Mesenchymal stem cell (in vitro differentiated cells and primary cell): ENCODE measurements at regions not wholly inside any gene's neighbourhood (a gene's known extent, or its start where the extent isn't known, plus 50 kb on each side); places are given as distances from the start of the nearest gene placed in this dataset.

Experiments used
- DNase-seq: peaks from one replicate; pipeline ENCODE4 v3.0.0-alpha.2; 2013
- H2AFZ ChIP-seq: one replicate; pipeline ENCODE4 v1.6.1; 2013; ENCODE audit warnings: low read depth, mild to moderate bottlenecking, control low read depth, inconsistent platforms, low read length, moderate library complexity
- H2AK5ac ChIP-seq: 2 replicates; pipeline ENCODE4 v1.6.1; 2013; ENCODE audit warnings: low read length, moderate library complexity, mild to moderate bottlenecking, inconsistent platforms; ENCODE audit not compliant: severe bottlenecking
- H2BK120ac ChIP-seq: one replicate; pipeline ENCODE4 v1.6.1; 2013; ENCODE audit warnings: low read depth, mild to moderate bottlenecking, inconsistent platforms, low read length, moderate library complexity
- H2BK12ac ChIP-seq, 2 experiments: one replicate each; pipeline ENCODE4 v1.6.1; 2013; ENCODE audit warnings: inconsistent platforms in 2 of 2, low read length in 2 of 2, mild to moderate bottlenecking in 2 of 2, moderate library complexity in 2 of 2, control low read depth in 1 of 2
- H2BK15ac ChIP-seq: one replicate; pipeline ENCODE4 v1.6.1; 2013; ENCODE audit warnings: mild to moderate bottlenecking, low read depth, inconsistent platforms; ENCODE audit not compliant: poor library complexity, severe bottlenecking
- H2BK5ac ChIP-seq: 2 replicates; pipeline ENCODE4 v1.6.1; 2013; ENCODE audit warnings: low read depth, mild to moderate bottlenecking, low read length, control low read depth, inconsistent platforms; ENCODE audit not compliant: poor library complexity, severe bottlenecking
- H3K14ac ChIP-seq, 2 experiments: one replicate each; pipeline ENCODE4 v1.6.1; 2013; ENCODE audit warnings: inconsistent platforms in 2 of 2, low read length in 2 of 2, control low read depth in 1 of 2, mild to moderate bottlenecking in 1 of 2, moderate library complexity in 1 of 2
- H3K18ac ChIP-seq, 2 experiments: one replicate each; pipeline ENCODE4 v1.6.1; 2013; ENCODE audit warnings: inconsistent platforms in 2 of 2, low read length in 2 of 2, control low read depth in 1 of 2, low read depth in 1 of 2, mild to moderate bottlenecking in 1 of 2
- H3K23ac ChIP-seq, 2 experiments: one replicate each; pipeline ENCODE4 v1.6.1; 2013; ENCODE audit warnings: inconsistent platforms in 2 of 2, low read length in 2 of 2, mild to moderate bottlenecking in 2 of 2, moderate library complexity in 2 of 2, control low read depth in 1 of 2
- H3K27ac ChIP-seq: 2 replicates; pipeline ENCODE4 v1.5.1; 2013; ENCODE audit warnings: mild to moderate bottlenecking, moderate library complexity, low read length, control low read depth, inconsistent platforms; ENCODE audit not compliant: poor library complexity, severe bottlenecking
- H3K27me3 ChIP-seq, 2 experiments: 2 replicates each; pipeline versions ENCODE4 v1.6.1 to v1.7.0; 2013; ENCODE audit warnings: low read length in 2 of 2, mild to moderate bottlenecking in 2 of 2, moderate library complexity in 2 of 2, control low read depth in 1 of 2, inconsistent platforms in 1 of 2; ENCODE audit not compliant: control insufficient read depth in 1 of 2, insufficient read depth in 1 of 2
- H3K36me3 ChIP-seq, 2 experiments: 2 replicates each; pipeline versions ENCODE4 v1.6.1 to v1.7.0; 2013; ENCODE audit warnings: low read length in 2 of 2, control low read depth in 1 of 2, inconsistent platforms in 1 of 2, low read depth in 1 of 2, mild to moderate bottlenecking in 1 of 2; ENCODE audit not compliant: insufficient read depth in 2 of 2, control insufficient read depth in 1 of 2
- H3K4ac ChIP-seq, 2 experiments: one replicate each; pipeline ENCODE4 v1.6.1; 2013; ENCODE audit warnings: inconsistent platforms in 2 of 2, low read length in 2 of 2, mild to moderate bottlenecking in 2 of 2, moderate library complexity in 2 of 2, control low read depth in 1 of 2, low read depth in 1 of 2
- H3K4me1 ChIP-seq: 2 replicates; pipeline ENCODE4 v1.6.1; 2013; ENCODE audit warnings: low read depth, low read length, control low read depth; ENCODE audit not compliant: control insufficient read depth, insufficient read depth
- H3K4me2 ChIP-seq: 2 replicates; pipeline ENCODE4 v1.6.1; 2013; ENCODE audit warnings: low read length, mild to moderate bottlenecking, inconsistent platforms; ENCODE audit not compliant: poor library complexity, severe bottlenecking
- H3K4me3 ChIP-seq, 2 experiments: 2 replicates each; pipeline versions ENCODE4 v1.5.1 to v1.7.0; 2013; ENCODE audit warnings: low read length in 2 of 2, mild to moderate bottlenecking in 2 of 2, control low read depth in 1 of 2, low read depth in 1 of 2; ENCODE audit not compliant: insufficient read depth in 1 of 2
- H3K79me1 ChIP-seq: replicated peaks from 2 replicates; pipeline ENCODE4 v1.6.1; 2013; ENCODE audit warnings: mild to moderate bottlenecking, control low read depth, low read length, inconsistent platforms; ENCODE audit not compliant: poor library complexity, severe bottlenecking
- H3K9ac ChIP-seq: 2 replicates; pipeline ENCODE4 v1.7.0; 2013; ENCODE audit warnings: mild to moderate bottlenecking, low read length, moderate library complexity
- H3K9me3 ChIP-seq: 2 replicates; pipeline ENCODE4 v1.7.0; 2013; ENCODE audit warnings: mild to moderate bottlenecking, low read length; ENCODE audit not compliant: control insufficient read depth
- H4K8ac ChIP-seq: one replicate; pipeline ENCODE4 v1.6.1; 2013; ENCODE audit warnings: inconsistent platforms, mild to moderate bottlenecking, low read length, moderate library complexity
- H4K91ac ChIP-seq: one replicate; pipeline ENCODE4 v1.6.1; 2013; ENCODE audit warnings: mild to moderate bottlenecking, low read length, inconsistent platforms
- WGBS: methylation state at CpG from one replicate; pipeline ENCODE4 v1.1.7; 2013; ENCODE audit warnings: mixed read lengths; 5-methylcytosine and 5-hydroxymethylcytosine counted together

DNA sequence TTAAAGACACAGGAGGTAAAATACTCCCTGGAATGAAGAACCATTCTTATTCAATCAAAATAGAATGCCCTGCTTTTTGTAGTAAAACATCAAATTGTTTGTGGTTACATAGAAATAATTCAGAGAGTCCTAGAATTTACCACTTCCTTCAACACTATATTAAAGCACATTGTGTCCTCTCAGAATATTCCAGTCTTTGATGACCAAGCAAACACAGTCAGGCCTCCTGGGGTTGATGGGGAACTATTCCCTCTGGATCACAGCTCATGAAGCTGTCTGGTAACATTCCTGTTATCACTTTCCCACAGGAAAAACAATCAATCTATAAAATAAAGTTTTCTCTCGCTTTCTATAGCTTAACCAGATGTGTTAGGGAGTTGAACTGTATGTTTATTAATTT, 389.3 kb downstream of the KCNA4 start:
- H2BK12ac ChIP-seq = no peak overlapping the region
- H3K4me3 ChIP-seq = no peak overlapping the region
- no peak for DNase-seq
- no peak overlapping the region for H3K4ac ChIP-seq
- H3K4me1 ChIP-seq = no peaks in the 10 kb centered on the region
- no peak overlapping the region for H3K18ac ChIP-seq
- no peak overlapping the region for H2AK5ac ChIP-seq
- H4K91ac ChIP-seq = no peak overlapping the region
- H2BK15ac ChIP-seq = no peak overlapping the region
- WGBS = no CpG with 5 or more reads among the region's 1 CpG
- no peak overlapping the region for H3K9ac ChIP-seq
- no peak overlapping the region for H3K14ac ChIP-seq
- H3K4me2 ChIP-seq = no peak overlapping the region
- H3K27me3 ChIP-seq = no peaks in the 10 kb centered on the region
- H3K9me3 ChIP-seq = no peaks in the 10 kb centered on the region
- H3K27ac ChIP-seq = no peak overlapping the region
- no peak overlapping the region for H2BK120ac ChIP-seq
- H4K8ac ChIP-seq = no peak overlapping the region
- no peak overlapping the region for H2AFZ ChIP-seq
- no peak overlapping the region for H2BK5ac ChIP-seq
- H3K23ac ChIP-seq = no peak overlapping the region
- no peaks in the 10 kb centered on the region for H3K36me3 ChIP-seq
- H3K79me1 ChIP-seq = no peaks in the 10 kb centered on the region

DNA sequence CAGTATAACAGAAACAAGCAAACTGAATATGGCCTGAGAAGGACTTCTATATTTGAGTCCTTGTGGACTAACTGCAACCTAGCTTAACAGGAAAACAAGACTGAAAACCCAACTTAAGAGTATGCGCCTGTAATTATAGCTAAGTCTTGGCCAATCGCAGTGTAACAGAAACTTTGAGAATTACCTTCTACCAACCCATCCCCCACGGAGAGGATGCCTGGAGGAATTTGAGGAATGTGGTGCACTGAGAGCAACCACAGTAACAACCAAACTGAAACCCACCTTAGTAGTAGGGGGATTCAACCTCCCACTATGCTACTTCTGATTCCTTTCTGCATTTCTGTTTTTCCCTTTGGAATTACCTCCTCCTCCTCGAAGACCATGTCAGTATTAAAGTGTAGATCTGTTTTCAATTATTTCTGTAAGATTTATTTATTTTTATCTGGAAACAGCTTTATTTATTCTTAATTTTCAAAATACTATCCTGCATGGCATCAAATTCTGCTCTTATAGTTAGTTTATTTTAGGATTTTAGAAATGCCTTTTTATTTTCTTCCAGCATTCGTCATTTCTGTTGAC, 393.6 kb downstream of the KCNA4 start:
- H2AFZ ChIP-seq = no peak overlapping the region
- no peaks in the 10 kb centered on the region for H3K27me3 ChIP-seq
- H4K8ac ChIP-seq = no peak overlapping the region
- H3K9ac ChIP-seq = no peak overlapping the region
- WGBS = 0% methylated on average over 2 of the region's 5 CpGs
- no peak overlapping the region for H2AK5ac ChIP-seq
- H3K14ac ChIP-seq = no peak overlapping the region
- H2BK12ac ChIP-seq = no peak overlapping the region
- no peak overlapping the region for H3K4ac ChIP-seq
- H3K4me1 ChIP-seq = no peaks in the 10 kb centered on the region
- DNase-seq = no peak
- no peak overlapping the region for H4K91ac ChIP-seq
- H2BK120ac ChIP-seq = no peak overlapping the region
- no peak overlapping the region for H2BK5ac ChIP-seq
- no peak overlapping the region for H3K18ac ChIP-seq
- no peak overlapping the region for H3K4me2 ChIP-seq
- no peak overlapping the region for H3K4me3 ChIP-seq
- no peak overlapping the region for H3K27ac ChIP-seq
- no peak overlapping the region for H3K23ac ChIP-seq
- no peaks in the 10 kb centered on the region for H3K9me3 ChIP-seq
- no peak overlapping the region for H2BK15ac ChIP-seq
- no peaks in the 10 kb centered on the region for H3K36me3 ChIP-seq
- H3K79me1 ChIP-seq = no peaks in the 10 kb centered on the region

DNA sequence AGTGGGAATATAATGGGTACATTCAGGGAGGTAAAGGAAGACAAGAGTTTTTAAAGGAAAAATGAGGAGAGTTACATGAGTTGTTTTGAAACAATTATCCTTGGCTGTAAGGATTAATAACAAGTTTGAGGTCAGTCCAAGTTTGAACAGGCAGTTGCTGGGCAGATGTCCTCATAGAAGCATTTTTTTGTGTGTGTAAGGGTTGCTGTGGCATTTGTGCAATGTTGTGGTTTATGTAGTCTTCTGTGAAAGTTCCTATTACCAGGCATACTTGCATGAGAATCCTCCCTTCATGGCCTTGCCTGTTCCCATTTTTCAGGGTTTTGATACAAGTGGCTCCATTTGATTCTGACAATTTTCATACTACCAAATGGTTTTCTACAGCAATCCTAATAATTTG, 400.2 kb downstream of the KCNA4 start:
- Histone ChIP-seq H2BK5ac (no peak overlapping the region), H2BK12ac (no peak overlapping the region), H4K8ac (no peak overlapping the region), H3K23ac (no peak overlapping the region), H4K91ac (no peak overlapping the region), H3K27ac (no peak overlapping the region), H2AFZ (no peak overlapping the region), H3K14ac (no peak overlapping the region), H3K18ac (no peak overlapping the region), H3K79me1 (no peaks in the 10 kb centered on the region), H3K4me1 (no peaks in the 10 kb centered on the region), H3K4me3 (no peak overlapping the region), H2BK15ac (no peak overlapping the region), H3K9me3 (peaks cover 3% of the 10 kb centered on the region), H3K36me3 (no peaks in the 10 kb centered on the region), H3K4me2 (no peak overlapping the region), H2BK120ac (no peak overlapping the region), H3K4ac (no peak overlapping the region), H3K27me3 (no peaks in the 10 kb centered on the region), H3K9ac (no peak overlapping the region), H2AK5ac (no peak overlapping the region)
- DNase-seq = peak; percentile 60

DNA sequence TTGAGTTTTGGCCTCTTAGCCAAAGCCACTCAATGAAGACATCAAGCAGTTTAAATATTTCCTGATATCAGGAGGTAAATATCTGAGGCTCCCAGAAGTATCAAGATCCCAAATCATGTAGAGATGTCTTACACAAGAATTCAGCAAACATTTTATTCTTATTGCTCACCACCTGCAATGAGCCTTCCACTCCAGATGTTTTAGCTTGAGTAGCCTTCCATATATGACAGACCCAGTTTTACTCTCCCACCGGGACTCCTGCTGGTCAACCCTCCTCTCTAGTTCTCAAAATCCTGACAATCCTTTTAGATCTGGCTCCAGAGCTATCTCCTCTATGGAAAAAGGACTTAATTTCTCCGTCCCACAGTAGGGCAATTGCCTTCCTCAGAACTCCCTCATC, 404.4 kb downstream of the KCNA4 start:
- H2BK5ac ChIP-seq = no peak overlapping the region
- no peak overlapping the region for H2BK15ac ChIP-seq
- no peak overlapping the region for H3K4me2 ChIP-seq
- H3K14ac ChIP-seq = no peak overlapping the region
- H4K8ac ChIP-seq = no peak overlapping the region
- 83% methylated on average over 2 of the region's 2 CpGs for WGBS
- no peak overlapping the region for H3K4me3 ChIP-seq
- no peak overlapping the region for H2AFZ ChIP-seq
- no peak overlapping the region for H4K91ac ChIP-seq
- H3K4ac ChIP-seq = no peak overlapping the region
- H3K4me1 ChIP-seq = no peaks in the 10 kb centered on the region
- H3K9ac ChIP-seq = no peak overlapping the region
- no peaks in the 10 kb centered on the region for H3K27me3 ChIP-seq
- no peak overlapping the region for H3K18ac ChIP-seq
- no peak overlapping the region for H2AK5ac ChIP-seq
- no peak overlapping the region for H3K27ac ChIP-seq
- no peak for DNase-seq
- H2BK12ac ChIP-seq = no peak overlapping the region
- no peaks in the 10 kb centered on the region for H3K36me3 ChIP-seq
- no peak overlapping the region for H3K23ac ChIP-seq
- H2BK120ac ChIP-seq = no peak overlapping the region
- H3K9me3 ChIP-seq = peaks cover 3% of the 10 kb centered on the region
- no peaks in the 10 kb centered on the region for H3K79me1 ChIP-seq
